MCF 10A (cell line): ENCODE measurements at regions not wholly inside any gene's neighbourhood (a gene's known extent, or its start where the extent isn't known, plus 50 kb on each side); places are given as distances from the start of the nearest gene placed in this dataset.

Experiments used
- BruUV-seq: library from RNA; stranded (reverse); fragments of 400-500 nt; replicated peaks from 2 replicates; lab custom pipeline; 2021; lab: Mats Ljungman, UMichigan
- CTCF ChIA-PET: fragments of 300-600 bp; sonication (Branson Sonifier 250); formaldehyde crosslinking; extraction: SDS; loops from one replicate; lab custom pipeline; 2021; ENCODE audit warnings: antibody characterized with exemption, inconsistent platforms; lab: Yijun Ruan, JAX
- POLR2A ChIA-PET: fragments of 300-600, 350-650 bp; sonication (Branson Sonifier 250); formaldehyde crosslinking; extraction: SDS; loops from one replicate; lab custom pipeline; 2020; ENCODE audit warnings: antibody characterized with exemption, inconsistent platforms; lab: Yijun Ruan, JAX
- DNase-seq: peaks from one replicate; pipeline ENCODE4 v3.0.0-alpha.2; 2018; ENCODE audit not compliant: unreplicated experiment
- H3K27ac Mint-ChIP-seq: one replicate; pipeline ENCODE4 v1.8.0; 2022; ENCODE audit warnings: mild to moderate bottlenecking, low read depth, mixed read lengths; ENCODE audit not compliant: unreplicated experiment
- H3K27me3 Mint-ChIP-seq: one replicate; pipeline ENCODE4 v1.8.0; 2022; ENCODE audit warnings: mixed read lengths; ENCODE audit not compliant: insufficient read depth, unreplicated experiment
- H3K36me3 Mint-ChIP-seq: one replicate; pipeline ENCODE4 v1.8.0; 2022; ENCODE audit warnings: mild to moderate bottlenecking, moderate library complexity, mixed read lengths; ENCODE audit not compliant: insufficient read depth, unreplicated experiment
- H3K4me1 Mint-ChIP-seq: one replicate; pipeline ENCODE4 v1.8.0; 2022; ENCODE audit warnings: mixed read lengths; ENCODE audit not compliant: insufficient read depth, unreplicated experiment
- H3K4me3 Mint-ChIP-seq: one replicate; pipeline ENCODE4 v1.8.0; 2022; ENCODE audit warnings: mild to moderate bottlenecking, moderate library complexity, mixed read lengths; ENCODE audit not compliant: unreplicated experiment
- H3K9me3 Mint-ChIP-seq: one replicate; pipeline ENCODE4 v1.8.0; 2022; ENCODE audit warnings: mixed read lengths; ENCODE audit not compliant: unreplicated experiment
- CTCF ChIP-seq: fragments of 200-600 bp; IDR thresholded peaks from one replicate; pipeline ENCODE4 v1.8.0; 2022; ENCODE audit warnings: antibody characterized with exemption, mild to moderate bottlenecking; ENCODE audit not compliant: unreplicated experiment
- intact Hi-C: fragments of 100-400 bp; cut with micrococcal nuclease; formaldehyde crosslinking; loops from 2 replicates; pipeline ENCODE4 v1.14.1; 2022

GRCh38 chr11:96523656-96524055 is 133.8 kb downstream of the JRKL start:
- no TSS peak for BruUV-seq
- ChIA-PET POLR2A (interaction anchor here (0.6 kb wide), 1 partner anchor 602 kb away, joined by 5 read pairs; no protein-coding TSS in a partner anchor), CTCF (interaction anchor here (0.6 to 1.5 kb wide), 2 partner anchors 615 to 1166 kb away, joined by 3 to 6 read pairs; no protein-coding TSS in a partner anchor)
- no peak for DNase-seq
- intact Hi-C loops = loop anchor here (2.0 kb wide), 1 partner anchor 617 kb away; no protein-coding TSS in a partner anchor
- Mint-ChIP-seq H3K9me3 (peaks cover 1% of the 10 kb centered on the region), H3K27ac (no peak overlapping the region), H3K4me3 (no peak overlapping the region), H3K27me3 (peaks cover 51% of the 10 kb centered on the region), H3K36me3 (no peaks in the 10 kb centered on the region), H3K4me1 (peaks cover 6% of the 10 kb centered on the region)
- no peak for TF ChIP-seq CTCF

- H3K4me1 Mint-ChIP-seq = peaks cover 6% of the 10 kb centered on the region
- no peak for TF ChIP-seq CTCF
- H3K9me3 Mint-ChIP-seq = peaks cover 9% of the 10 kb centered on the region
- ChIA-PET POLR2A (interaction anchor here (0.6 kb wide), 1 partner anchor 148 kb away, joined by 3 read pairs; no protein-coding TSS in a partner anchor), CTCF (interaction anchor here (0.5 to 1.5 kb wide), 4 partner anchors 180 to 1509 kb away, joined by 3 to 6 read pairs (median 3); no protein-coding TSS in a partner anchor)
- no peak overlapping the region for H3K27ac Mint-ChIP-seq
- H3K36me3 Mint-ChIP-seq = no peaks in the 10 kb centered on the region
- peaks cover 48% of the 10 kb centered on the region for H3K27me3 Mint-ChIP-seq
- DNase-seq = no peak
- intact Hi-C loops = loop anchor here (2.0 kb wide), 1 partner anchor 616 kb away; no protein-coding TSS in a partner anchor
- BruUV-seq = no TSS peak
- no peak overlapping the region for H3K4me3 Mint-ChIP-seq
These were observed 134.7 kb downstream of the JRKL start for GRCh38 chr11:96524475-96524874.

GRCh38 chr11:96530473-96530872 is 140.7 kb downstream of the JRKL start:
- POLR2A ChIA-PET = no interaction called here

GRCh38 chr11:96538104-96538503 is 148.3 kb downstream of the JRKL start:
- H3K36me3 Mint-ChIP-seq = no peaks in the 10 kb centered on the region
- peaks cover 68% of the 10 kb centered on the region for H3K27me3 Mint-ChIP-seq
- no peak for DNase-seq
- TF ChIP-seq CTCF = no peak
- intact Hi-C loops = no loop called here
- ChIA-PET CTCF (no interaction called here), POLR2A (interaction anchor here (0.7 kb wide), 1 partner anchor 14 kb away, joined by 3 read pairs; no protein-coding TSS in a partner anchor)
- no peak overlapping the region for H3K27ac Mint-ChIP-seq
- no peaks in the 10 kb centered on the region for H3K9me3 Mint-ChIP-seq
- H3K4me3 Mint-ChIP-seq = no peak overlapping the region
- no peaks in the 10 kb centered on the region for H3K4me1 Mint-ChIP-seq
- BruUV-seq = no TSS peak

More at GRCh38 chr11:96530473-96530872, 140.7 kb downstream of the JRKL start:
- Mint-ChIP-seq H3K9me3 (peaks cover 17% of the 10 kb centered on the region), H3K4me1 (peaks cover 6% of the 10 kb centered on the region), H3K27ac (no peak overlapping the region), H3K36me3 (no peaks in the 10 kb centered on the region), H3K27me3 (peaks cover 75% of the 10 kb centered on the region), H3K4me3 (no peak overlapping the region)
- CTCF ChIA-PET = no interaction called here
- intact Hi-C loops = no loop called here
- no TSS peak for BruUV-seq
- no peak for DNase-seq
- no peak for TF ChIP-seq CTCF
